OCI-LY1 (cell line): ENCODE measurements at regions not wholly inside any gene's neighbourhood (a gene's known extent, or its start where the extent isn't known, plus 50 kb on each side); places are given as distances from the start of the nearest gene placed in this dataset.

ENCODE experiments used
- H2AFZ ChIP-seq: fragments of 200-600 bp; sonication (generic), shearing (Covaris generic); 2 replicates; pipeline ENCODE4 v1.6.0; 2014; ENCODE audit warnings: antibody characterized with exemption, mild to moderate bottlenecking, low read length
- H3F3A ChIP-seq: fragments of 200-600 bp; sonication (generic), shearing (Covaris generic); 2 replicates; pipeline ENCODE4 v1.6.0; 2014; ENCODE audit warnings: mild to moderate bottlenecking, antibody characterized with exemption, low read length, moderate library complexity; ENCODE audit not compliant: insufficient read depth
- H3K27ac ChIP-seq: fragments of 200-600 bp; sonication (generic); 2 replicates; pipeline ENCODE4 v1.5.1; 2014; ENCODE audit warnings: low read length, mixed run types, mild to moderate bottlenecking, low read depth; ENCODE audit not compliant: poor library complexity, severe bottlenecking
- H3K27me3 ChIP-seq: fragments of 200-600 bp; sonication (generic); 2 replicates; pipeline ENCODE4 v1.6.0; 2014; ENCODE audit warnings: antibody characterized with exemption, mild to moderate bottlenecking, low read length, moderate library complexity; ENCODE audit not compliant: insufficient read depth
- H3K36me3 ChIP-seq: fragments of 200-600 bp; sonication (generic); 2 replicates; pipeline ENCODE4 v1.6.1; 2014; ENCODE audit warnings: mild to moderate bottlenecking, antibody characterized with exemption, low read length, moderate library complexity, mixed read lengths; ENCODE audit not compliant: insufficient read depth
- H3K4me1 ChIP-seq: fragments of 200-600 bp; sonication (generic); 2 replicates; pipeline ENCODE4 v1.5.1; 2014; ENCODE audit warnings: mild to moderate bottlenecking, low read length, moderate library complexity; ENCODE audit not compliant: insufficient read depth, severe bottlenecking
- H3K4me2 ChIP-seq: fragments of 200-600 bp; sonication (generic), shearing (Covaris generic); 2 replicates; pipeline ENCODE4 v1.6.1; 2014; ENCODE audit warnings: low read length
- H3K4me3 ChIP-seq: fragments of 200-600 bp; sonication (generic); 2 replicates; pipeline ENCODE4 v1.5.1; 2014; ENCODE audit warnings: low read length, low read depth, mild to moderate bottlenecking, mixed read lengths; ENCODE audit not compliant: poor library complexity, severe bottlenecking
- H3K79me2 ChIP-seq: fragments of 200-600 bp; shearing (Covaris generic); 2 replicates; pipeline ENCODE4 v1.6.1; 2016; ENCODE audit warnings: mixed run types, low read length, mixed read lengths; ENCODE audit not compliant: insufficient read depth
- H3K9ac ChIP-seq: fragments of 200-600 bp; sonication (generic), shearing (Covaris generic); 2 replicates; pipeline ENCODE4 v1.6.1; 2014; ENCODE audit warnings: mild to moderate bottlenecking, low read length, mixed read lengths
- H3K9me2 ChIP-seq: fragments of 200-600 bp; sonication (generic), shearing (Covaris generic); 2 replicates; pipeline ENCODE4 v1.6.1; 2014; ENCODE audit warnings: low read depth, mild to moderate bottlenecking, low read length, mixed read lengths
- H3K9me3 ChIP-seq: fragments of 200-600 bp; shearing (Covaris generic); 2 replicates; pipeline ENCODE4 v1.6.1; 2014; ENCODE audit warnings: low read length, mixed read lengths
- H4K20me1 ChIP-seq: fragments of 200-600 bp; sonication (generic), shearing (Covaris generic); 2 replicates; pipeline ENCODE4 v1.6.0; 2016; ENCODE audit warnings: mild to moderate bottlenecking, low read length; ENCODE audit not compliant: insufficient read depth
- CTCF ChIP-seq: fragments of 200-600 bp; sonication (generic), shearing (Covaris generic); IDR thresholded peaks from 2 replicates; pipeline ENCODE4 v1.5.1; 2017; ENCODE audit warnings: mild to moderate bottlenecking, antibody characterized with exemption, low read length, moderate library complexity, mixed read lengths
- EZH2 ChIP-seq: fragments of 200-600 bp; sonication (generic), shearing (Covaris generic); IDR thresholded peaks from 2 replicates; pipeline ENCODE4 v1.8.0; 2017; ENCODE audit warnings: borderline replicate concordance, mixed run types, mild to moderate bottlenecking, antibody characterized with exemption, low read length, moderate library complexity, mixed read lengths

- no peak overlapping the region for H3K9ac ChIP-seq
- no peak overlapping the region for H3K4me3 ChIP-seq
- no peaks in the 10 kb centered on the region for H3K4me1 ChIP-seq
- H3F3A ChIP-seq = no peaks in the 10 kb centered on the region
- no peaks in the 10 kb centered on the region for H3K9me2 ChIP-seq
- no peak overlapping the region for H3K4me2 ChIP-seq
- no peak overlapping the region for H2AFZ ChIP-seq
- no peaks in the 10 kb centered on the region for H4K20me1 ChIP-seq
- TF ChIP-seq EZH2 (no peak), CTCF (peak; percentile 97)
- no peaks in the 10 kb centered on the region for H3K27me3 ChIP-seq
- H3K9me3 ChIP-seq = no peaks in the 10 kb centered on the region
- no peaks in the 10 kb centered on the region for H3K79me2 ChIP-seq
- no peak overlapping the region for H3K27ac ChIP-seq
- H3K36me3 ChIP-seq = no peaks in the 10 kb centered on the region
Observed at GRCh38 chr6:137313928-137314855, 95.0 kb upstream of the IFNGR1 start.

GRCh38 chr6:137313211-137313610 lies 94.0 kb upstream of the IFNGR1 start:
- TF ChIP-seq EZH2 = no peak
- no peak for TF ChIP-seq CTCF
- Histone ChIP-seq H3F3A (no peaks in the 10 kb centered on the region), H3K9ac (no peak overlapping the region), H3K36me3 (no peaks in the 10 kb centered on the region), H3K4me2 (no peak overlapping the region), H3K79me2 (no peaks in the 10 kb centered on the region), H3K27ac (no peak overlapping the region), H2AFZ (no peak overlapping the region), H3K9me2 (no peaks in the 10 kb centered on the region), H3K4me3 (no peak overlapping the region), H3K27me3 (no peaks in the 10 kb centered on the region), H3K9me3 (no peaks in the 10 kb centered on the region), H3K4me1 (no peaks in the 10 kb centered on the region), H4K20me1 (no peaks in the 10 kb centered on the region)

- no peaks in the 10 kb centered on the region for H3K9me3 ChIP-seq
- H3K4me3 ChIP-seq = no peak overlapping the region
- H3K4me2 ChIP-seq = no peak overlapping the region
- TF ChIP-seq CTCF (no peak), EZH2 (no peak)
- H2AFZ ChIP-seq = no peak overlapping the region
- no peaks in the 10 kb centered on the region for H4K20me1 ChIP-seq
- H3F3A ChIP-seq = no peaks in the 10 kb centered on the region
- no peak overlapping the region for H3K27ac ChIP-seq
- no peaks in the 10 kb centered on the region for H3K36me3 ChIP-seq
- no peaks in the 10 kb centered on the region for H3K27me3 ChIP-seq
- no peaks in the 10 kb centered on the region for H3K79me2 ChIP-seq
- H3K9ac ChIP-seq = no peak overlapping the region
- H3K9me2 ChIP-seq = no peaks in the 10 kb centered on the region
- no peaks in the 10 kb centered on the region for H3K4me1 ChIP-seq
Observed at GRCh38 chr6:137311940-137312339, 92.8 kb upstream of the IFNGR1 start.
